ENCODE measurements at regions not wholly inside any gene's neighbourhood (a gene's known extent, or its start where the extent isn't known, plus 50 kb on each side); places are given as distances from the start of the nearest gene placed in this dataset.
"Not testable (repeated sequence)": the region's sequence is repeated elsewhere in the genome, so short reads cannot be mapped to it uniquely, and the experiment has no call there.

- not testable (repeated sequence) for DNase-seq
Measured at GRCh38 chr6:147651-148050, 144.6 kb upstream of the DUSP22 start.

- not testable (repeated sequence) for DNase-seq
Measured at GRCh38 chr6:148051-148984, 144.0 kb upstream of the DUSP22 start.

GRCh38 chr6:150147-150546 lies 142.1 kb upstream of the DUSP22 start:
- DNase-seq = not testable (repeated sequence)

DNA sequence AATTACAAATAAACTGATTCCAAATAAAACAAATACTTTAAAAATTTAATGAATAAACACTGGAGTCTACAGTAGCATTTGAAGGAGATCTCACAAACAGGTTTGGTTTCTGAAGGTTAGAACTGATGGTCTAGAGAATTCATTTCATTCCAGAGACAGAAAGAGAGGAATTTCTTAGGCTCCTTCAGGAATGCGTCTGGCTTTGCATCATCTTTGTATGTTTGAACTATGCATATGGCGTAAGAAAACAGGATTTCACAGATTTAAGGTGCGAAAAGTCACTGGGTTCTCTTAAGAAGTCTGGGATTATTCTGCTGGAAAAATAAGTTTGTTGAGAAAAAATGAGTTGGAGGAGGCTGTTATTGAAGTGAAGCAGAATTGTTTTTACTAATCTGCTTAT lies 139.9 kb upstream of the DUSP22 start:
- not testable (repeated sequence) for DNase-seq

GRCh38 chr6:153026-153425 lies 139.3 kb upstream of the DUSP22 start:
- DNase-seq = not testable (repeated sequence)

GRCh38 chr6:153867-154266 lies 138.4 kb upstream of the DUSP22 start:
- not testable (repeated sequence) for DNase-seq

GRCh38 chr6:154321-155092 lies 137.8 kb upstream of the DUSP22 start:
- DNase-seq = not testable (repeated sequence)

DNA sequence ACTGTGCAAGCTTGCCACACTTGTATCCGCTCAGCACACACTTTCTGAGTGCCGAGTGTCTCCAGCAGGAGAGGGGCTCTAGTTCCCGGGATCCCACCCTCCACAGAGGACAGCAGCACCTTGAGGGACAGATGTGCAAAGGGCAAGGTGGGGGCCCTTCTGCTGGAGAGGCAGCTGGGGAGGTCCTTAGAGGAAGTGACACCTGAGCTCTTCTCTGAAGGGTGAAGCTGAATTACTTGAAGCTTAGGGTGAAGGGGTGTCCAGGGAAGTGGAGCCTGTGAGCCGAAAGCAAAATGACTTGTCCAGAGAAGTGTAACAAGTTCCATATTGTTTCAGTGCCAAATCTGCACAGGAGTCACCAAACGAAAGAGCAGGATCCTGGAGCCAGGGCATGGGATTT lies 136.3 kb upstream of the DUSP22 start:
- DNase-seq = no peak

DNA sequence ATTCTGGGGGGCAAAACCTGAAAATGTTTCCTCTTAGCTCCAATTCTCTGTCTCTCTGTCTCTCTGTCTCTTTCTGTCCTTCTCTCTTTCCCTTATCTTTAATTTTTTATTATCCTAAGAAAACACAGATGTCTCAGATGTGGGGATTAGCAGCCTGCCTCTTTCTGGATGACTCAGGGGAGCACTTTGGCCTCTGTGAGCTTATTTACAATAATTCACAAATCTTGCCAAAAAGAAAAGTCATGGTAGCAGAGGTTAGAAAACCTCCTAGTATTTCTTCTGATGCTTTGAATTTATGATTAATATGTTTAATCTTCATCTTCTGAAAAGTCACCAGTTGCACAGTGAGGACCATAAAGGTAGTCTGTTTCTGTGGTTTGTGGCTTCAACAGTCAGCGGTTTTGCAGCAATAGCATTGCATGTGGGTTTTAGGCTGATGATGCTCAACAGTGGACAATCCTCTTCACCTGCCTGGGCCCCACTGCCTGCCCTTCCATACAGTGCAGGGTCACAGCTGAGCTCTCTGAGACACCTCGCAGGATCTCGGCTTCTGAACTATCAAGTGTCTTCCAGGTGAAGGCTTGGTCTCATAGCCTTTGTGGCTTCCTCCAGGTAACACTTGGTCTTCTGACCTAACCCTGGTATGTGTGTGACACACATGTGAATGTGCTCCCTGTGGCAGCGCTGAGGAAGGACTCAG lies 135.7 kb upstream of the DUSP22 start:
- not testable (repeated sequence) for DNase-seq

GRCh38 chr6:157176-157575 lies 135.1 kb upstream of the DUSP22 start:
- DNase-seq = not testable (repeated sequence)

DNA sequence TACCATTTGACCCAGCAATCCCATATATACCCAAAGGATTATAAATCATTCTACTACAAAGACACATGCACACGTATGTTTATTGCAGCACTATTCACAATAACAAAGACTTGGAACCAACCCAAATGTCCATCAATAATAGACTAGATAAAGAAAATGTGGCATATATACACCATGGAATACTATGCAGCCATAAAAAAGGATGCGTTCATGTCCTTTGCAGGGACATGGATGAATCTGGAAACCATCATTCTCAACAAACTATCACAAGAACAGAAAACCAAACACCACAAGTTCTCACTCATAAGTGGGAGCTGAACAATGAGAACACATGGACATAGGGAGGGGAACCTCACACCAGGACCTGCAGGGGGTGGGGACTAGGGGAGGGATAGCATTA lies 130.6 kb upstream of the DUSP22 start:
- not testable (repeated sequence) for DNase-seq

DNA sequence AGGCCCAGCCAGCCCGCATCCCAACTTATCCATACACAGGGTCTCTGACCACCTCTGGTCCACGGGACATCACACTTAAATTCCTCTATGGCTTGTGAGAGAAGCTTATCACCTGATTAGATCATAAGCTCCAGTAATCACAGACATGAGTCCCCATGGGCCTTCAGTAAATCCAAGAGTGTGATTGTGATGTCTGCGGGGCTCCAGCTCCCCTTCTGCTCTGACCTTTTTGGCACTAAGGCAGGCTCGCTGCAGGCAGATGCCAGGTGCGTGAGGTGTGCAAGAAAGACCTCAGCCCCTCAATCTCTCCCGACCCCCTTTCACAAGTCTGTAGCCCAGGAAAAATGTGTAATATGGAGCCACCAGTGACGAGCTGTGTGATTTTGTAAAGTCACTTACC lies 127.6 kb upstream of the DUSP22 start:
- no peak for DNase-seq

DNA sequence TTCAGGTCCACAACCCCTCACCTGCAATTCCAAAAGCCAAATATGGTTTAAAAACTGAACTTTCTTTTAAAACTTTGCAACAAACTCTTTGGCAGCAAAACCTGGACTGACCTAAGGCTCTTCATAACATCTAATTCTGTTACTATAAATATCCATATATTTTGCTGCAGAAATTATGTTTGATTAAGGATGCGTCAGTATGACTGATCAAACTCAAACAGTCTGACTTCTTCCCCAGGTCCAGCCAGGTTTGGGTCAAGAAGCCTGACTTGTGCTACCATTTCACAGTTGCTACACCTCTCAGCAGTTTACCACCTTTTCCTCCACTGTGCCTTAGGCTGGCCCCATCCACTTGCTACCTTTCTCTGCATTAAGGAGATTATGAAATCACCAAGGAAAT lies 127.0 kb upstream of the DUSP22 start:
- DNase-seq = no peak

DNA sequence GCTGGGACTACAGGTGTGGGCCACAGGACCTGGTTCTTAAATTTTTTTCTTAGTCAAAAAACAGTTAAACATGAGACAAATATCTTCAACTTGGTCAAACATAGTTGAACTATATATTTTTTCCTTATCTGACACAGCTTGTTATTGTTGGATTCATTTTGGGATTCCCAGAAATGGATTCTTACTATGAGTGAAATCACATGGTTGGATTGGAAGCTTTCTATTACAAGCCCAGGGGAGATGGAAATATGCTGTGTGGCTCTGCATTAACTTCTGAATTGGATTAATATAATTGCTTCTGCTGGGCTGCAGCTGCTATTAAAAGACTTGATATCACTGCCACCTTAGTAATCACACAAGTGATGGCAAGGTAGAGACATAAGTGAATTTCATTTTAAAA lies 126.4 kb upstream of the DUSP22 start:
- DNase-seq = no peak

DNA sequence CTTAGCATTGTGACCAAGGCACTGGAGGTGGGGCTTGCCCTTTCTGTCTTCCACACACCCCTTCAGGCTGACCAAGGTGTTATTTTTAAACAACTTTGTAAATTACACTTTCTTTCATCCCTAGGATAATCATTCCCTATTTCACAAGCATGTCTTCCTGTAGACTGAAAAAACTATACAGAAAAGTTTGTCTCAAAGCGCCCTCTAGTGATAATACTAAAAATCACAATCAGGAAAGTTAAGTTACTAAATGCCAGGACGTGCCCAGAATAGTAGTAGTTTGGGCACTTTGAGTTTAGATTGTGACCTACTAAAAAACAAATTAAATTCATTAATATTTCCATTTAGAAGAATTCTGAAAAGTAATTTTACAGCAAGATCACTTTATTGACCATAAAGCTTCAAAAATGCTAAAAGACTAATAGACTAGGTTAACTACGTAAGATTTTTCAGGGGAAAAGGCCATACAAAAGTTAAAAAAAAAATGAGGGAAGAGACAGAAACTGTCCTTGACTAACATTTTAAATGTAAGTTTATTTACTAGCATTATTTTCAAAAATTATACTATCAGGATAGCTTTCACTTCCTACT lies 123.3 kb upstream of the DUSP22 start:
- DNase-seq = peak in 1 of 2 experiments; percentile 63

DNA sequence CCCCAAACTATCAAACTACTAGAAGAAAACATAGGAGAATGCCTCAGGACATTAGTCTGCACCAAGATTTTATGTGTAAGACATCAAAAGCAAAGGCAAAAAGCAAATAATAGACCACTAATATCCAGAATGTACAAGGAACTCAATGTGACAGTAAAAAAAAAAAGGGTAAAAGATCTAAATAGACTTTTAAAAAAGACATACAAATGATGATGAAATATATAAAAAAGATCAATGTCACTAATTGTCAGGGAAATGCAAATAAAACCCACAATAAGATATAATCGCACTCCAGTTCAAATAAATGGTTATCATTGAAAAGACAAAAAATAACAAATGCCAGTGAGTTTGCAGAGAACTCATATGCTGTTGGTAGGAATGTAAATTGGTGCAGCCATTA lies 118.3 kb upstream of the DUSP22 start:
- DNase-seq = no peak

DNA sequence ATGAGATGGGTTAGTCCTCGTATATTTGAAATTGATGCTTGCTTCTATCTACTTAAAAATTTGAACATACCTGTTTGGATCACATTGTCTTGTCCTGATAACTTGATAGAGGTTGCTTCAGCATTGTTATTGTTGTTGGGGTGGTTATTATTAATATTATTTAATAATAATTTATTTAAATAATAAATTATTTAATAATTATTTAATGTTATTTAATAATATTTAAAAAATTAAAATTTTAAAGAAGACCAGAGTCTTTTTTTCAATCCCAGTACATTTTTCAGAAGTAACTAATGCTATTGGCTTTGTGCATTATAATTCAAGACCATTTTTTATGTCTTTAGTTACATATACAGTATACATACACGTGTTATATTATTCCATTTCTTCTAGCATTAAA lies 116.6 kb upstream of the DUSP22 start:
- no peak for DNase-seq

DNA sequence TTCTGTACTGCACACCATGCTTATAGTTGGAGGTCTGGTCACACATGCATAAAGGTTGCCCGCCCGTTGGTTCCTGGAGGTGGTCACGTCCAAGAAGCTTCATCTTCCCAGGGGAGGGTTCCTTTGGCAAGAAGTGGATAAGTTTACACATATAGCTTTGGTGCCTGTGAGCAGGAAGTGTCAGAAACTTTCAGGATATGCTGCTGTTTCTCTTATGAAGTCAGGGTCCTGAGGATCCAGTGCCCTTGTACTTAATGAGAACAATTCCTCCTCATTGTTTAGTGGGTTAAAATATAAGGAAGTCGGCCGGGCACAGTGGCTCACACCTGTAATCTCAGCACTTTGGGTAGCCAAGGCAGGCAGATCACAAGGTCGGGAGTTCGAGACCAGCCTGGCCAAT lies 115.5 kb upstream of the DUSP22 start:
- no peak for DNase-seq

GRCh38 chr6:178119-178518 lies 114.2 kb upstream of the DUSP22 start:
- no peak for DNase-seq

- not testable (repeated sequence) for DNase-seq
Measured at GRCh38 chr6:178929-179328, 113.4 kb upstream of the DUSP22 start.

- DNase-seq = no peak
Measured at GRCh38 chr6:179340-179950, 112.8 kb upstream of the DUSP22 start.

- not testable (repeated sequence) for DNase-seq
Measured at GRCh38 chr6:180091-180694, 112.1 kb upstream of the DUSP22 start.

Measured in SW 1271 (cell line).